ENCODE measurements at regions not wholly inside any gene's neighbourhood (a gene's known extent, or its start where the extent isn't known, plus 50 kb on each side); places are given as distances from the start of the nearest gene placed in this dataset.

GRCh38 chr7:86320889-86321288 is 322.8 kb upstream of the GRM3 start:
- TF ChIP-seq CTCF (IDR thresholded peaks at IDR 0.05) (no peak), POLR2AphosphoS5 (IDR thresholded peaks at IDR 0.05) (no peak), EP300 (IDR thresholded peaks at IDR 0.05) (no peak)
